ENCODE measurements at regions not wholly inside any gene's neighbourhood (a gene's known extent, or its start where the extent isn't known, plus 50 kb on each side); places are given as distances from the start of the nearest gene placed in this dataset.
A peak's percentile ranks its signal among the peaks of the same experiment; 100 is the strongest.

DNA sequence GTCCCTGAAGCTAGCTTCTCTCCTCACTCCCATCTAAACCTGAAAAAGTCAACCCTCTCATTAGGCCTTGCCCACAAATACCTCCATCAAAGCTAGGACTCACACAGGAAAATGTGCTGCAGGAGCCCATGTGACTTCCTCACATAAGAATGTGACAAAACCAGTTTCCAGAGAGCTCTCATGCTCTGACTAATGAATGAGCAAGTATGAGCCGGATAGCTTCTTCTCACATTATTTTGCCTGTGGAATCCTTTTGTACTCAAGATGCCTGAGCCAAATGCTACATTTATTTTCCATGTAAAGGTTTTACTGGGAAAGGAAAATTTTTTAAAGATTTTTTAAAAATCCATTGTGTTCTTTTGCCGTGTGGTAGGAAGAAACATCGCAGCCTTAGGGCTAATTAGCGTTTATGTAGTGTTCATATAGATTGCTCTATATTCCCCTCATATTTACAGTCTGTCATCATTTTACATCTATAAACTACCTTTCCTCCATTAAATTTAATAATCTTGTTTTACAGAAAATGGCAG, 68.6 kb upstream of the CCN6 start:
- DNase-seq (ENCODE audit: low spot score), result peak; percentile 49

DNA sequence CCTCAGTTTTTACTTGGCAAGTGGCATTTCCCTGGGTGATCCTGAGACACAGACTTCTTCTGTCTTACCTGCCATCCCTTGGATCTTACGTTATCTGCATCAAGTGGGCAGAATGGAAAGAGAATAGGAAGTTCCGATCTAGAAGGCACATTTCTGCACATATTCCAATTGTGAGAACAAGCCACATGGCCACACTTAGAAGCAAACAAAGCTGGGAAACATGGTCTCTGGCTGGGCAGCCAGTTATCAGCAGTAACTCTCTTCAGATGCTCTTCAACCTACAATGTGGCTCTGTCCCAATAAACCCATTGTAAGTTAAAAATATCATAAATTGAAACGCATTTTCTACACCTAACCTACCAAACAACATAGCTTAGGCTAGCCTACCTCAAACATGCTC, 67.3 kb upstream of the CCN6 start:
- DNase-seq (ENCODE audit: low spot score), result no peak

DNA sequence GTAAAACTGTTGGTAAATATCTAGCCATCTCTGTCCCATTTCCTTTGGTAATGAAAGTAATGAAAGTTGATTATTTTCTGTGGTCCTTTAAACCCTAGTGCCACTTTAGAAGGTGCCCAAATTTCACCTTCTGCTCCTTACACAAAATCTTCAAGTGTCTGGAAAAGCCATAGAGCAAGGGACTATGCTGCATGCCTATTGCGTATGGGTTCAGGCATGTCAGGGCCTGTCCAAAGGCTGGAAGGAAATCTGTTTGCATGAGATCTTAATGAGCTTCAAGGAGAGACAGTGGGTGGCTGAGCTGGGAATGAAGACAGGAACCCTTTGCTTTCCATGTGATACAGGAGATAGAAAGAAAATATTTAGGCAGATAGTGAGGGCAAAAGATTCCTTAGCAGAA, 66.6 kb upstream of the CCN6 start:
- DNase-seq (ENCODE audit: low spot score), result peak; percentile 54

DNA sequence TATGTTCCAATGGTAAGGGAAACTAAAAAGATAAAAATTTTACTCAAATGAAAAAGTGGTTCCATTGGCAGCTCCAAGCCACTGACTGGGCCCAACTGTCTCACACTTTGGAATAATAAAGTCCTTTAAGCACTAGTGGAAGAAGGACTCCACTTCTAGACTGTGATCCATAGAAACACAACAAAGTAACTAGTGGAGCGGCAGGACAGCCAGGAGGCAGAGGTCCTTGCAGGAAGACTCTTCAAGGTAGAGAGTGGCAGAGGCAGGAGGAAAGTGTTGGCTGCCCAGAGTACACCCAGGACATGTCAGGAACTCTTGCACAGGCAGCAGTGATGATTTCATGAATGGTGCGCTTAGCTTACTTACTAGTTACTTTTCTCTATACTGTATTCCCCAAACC, 65.0 kb upstream of the CCN6 start:
- no peak for DNase-seq (ENCODE audit: low spot score)

DNA sequence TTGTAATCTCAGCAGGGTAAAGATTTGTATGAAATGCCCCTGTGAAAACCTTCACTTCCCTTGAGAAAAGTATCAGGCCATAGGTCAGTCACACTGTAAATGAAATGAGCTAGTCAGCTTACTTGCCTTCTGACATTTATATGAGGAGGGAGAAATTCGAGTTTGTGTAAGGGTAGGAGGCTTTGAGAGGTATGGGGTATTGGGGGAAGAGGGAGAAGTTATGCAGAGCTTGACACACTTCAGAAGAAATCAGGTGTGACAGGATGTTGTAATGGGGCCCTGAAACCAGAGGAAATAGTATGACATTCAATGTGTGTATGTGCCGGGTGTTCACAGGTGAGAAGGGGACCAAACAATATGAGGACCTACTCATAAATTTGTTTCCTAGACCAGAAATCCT, 64.2 kb upstream of the CCN6 start:
- DNase-seq (ENCODE audit: low spot score), result no peak

DNA sequence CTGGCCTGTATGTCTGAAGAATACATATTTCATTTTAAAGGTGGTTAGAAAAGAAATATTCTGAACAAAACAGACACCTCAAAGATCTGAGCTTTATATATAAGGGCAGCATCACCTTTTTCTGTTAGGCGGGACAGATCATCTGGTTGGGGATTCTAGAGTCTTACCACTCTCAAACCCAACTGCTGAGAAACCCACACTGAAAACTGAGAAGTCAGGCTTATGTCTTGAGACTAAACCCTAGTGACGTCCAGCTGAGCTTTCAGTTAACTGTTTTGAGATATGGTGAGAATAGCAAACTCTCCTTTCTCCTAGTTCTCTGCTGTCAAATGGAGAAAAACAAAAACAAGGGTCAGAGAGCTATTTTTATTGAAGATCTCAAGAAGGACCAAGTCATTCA, 63.7 kb upstream of the CCN6 start:
- no peak for DNase-seq (ENCODE audit: low spot score)

DNA sequence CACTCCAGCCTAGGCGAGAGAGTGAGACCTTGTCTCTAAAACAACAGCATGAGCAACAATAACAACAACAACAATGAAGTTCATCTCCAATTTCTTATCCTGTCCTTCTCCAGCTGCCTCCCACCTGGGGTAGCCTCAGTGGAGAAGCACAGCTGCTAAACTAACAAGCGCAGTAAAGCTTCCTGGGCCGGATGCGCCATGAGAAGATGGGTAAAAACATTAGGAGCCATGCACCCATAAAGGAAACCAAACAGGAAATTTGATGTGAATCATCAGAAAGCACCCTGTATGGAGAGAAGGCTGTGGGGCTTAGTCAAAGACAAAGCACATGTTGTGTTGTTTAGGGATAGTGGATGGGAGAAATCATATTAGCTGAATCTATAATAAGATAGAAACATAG, 61.1 kb upstream of the CCN6 start:
- DNase-seq (ENCODE audit: low spot score), result no peak

DNA sequence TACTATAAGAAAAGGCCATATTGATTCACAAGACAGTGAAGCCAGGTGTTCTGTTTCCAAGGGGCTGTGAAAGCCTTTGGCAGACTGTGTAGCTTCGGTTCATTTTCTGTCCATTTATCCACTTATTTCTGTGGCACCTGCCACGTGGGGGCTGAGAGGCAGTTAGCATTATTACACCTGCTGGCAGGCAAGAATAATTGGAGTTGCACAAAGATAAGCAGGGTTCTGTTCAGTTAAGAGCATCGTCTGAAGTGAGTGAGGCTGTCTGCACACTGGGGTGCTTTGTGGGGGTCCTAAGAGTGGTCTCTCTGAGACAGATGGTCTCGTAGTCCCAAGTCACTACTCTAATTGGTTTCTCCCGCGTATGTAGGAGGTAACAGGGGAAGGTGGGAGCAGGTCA, 60.6 kb upstream of the CCN6 start:
- DNase-seq (ENCODE audit: low spot score), result no peak

DNA sequence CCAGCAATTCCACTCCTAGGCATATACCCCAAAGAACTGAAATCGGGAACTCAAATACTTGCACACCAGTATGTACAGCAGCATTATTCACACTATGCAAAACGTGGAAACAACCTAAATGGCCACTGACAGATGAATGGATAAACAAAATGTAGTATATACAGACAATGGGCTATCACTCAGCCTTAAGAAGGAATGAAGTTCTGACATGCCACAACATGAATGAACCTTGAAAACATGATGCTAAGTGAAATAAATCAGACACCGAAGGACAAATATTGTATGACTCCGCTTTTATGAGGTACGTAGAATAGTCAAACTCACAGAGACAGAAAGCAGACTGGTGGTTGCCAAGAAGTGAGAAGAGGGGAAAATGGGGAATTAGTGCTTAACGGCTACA, 59.1 kb upstream of the CCN6 start:
- DNase-seq (ENCODE audit: low spot score), result no peak

DNA sequence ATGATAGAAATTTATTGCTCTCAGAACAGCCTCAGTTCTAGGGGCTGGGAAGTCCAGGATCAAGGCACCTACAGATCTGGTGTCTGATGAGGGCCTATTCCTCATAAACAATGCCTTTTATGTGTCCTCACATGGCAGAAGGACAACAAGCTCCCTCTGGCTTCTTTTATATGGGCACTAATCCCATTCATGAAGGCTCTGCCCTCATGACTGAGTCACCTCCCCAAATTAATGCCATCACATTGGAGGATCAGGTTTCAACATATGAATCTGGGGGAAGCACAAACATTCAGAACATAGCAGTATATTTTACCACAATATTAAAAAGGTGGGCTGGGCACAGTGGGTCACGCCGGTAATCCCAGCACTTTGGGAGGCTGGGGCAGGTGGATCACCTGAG, 58.5 kb upstream of the CCN6 start:
- DNase-seq (ENCODE audit: low spot score), result no peak

DNA sequence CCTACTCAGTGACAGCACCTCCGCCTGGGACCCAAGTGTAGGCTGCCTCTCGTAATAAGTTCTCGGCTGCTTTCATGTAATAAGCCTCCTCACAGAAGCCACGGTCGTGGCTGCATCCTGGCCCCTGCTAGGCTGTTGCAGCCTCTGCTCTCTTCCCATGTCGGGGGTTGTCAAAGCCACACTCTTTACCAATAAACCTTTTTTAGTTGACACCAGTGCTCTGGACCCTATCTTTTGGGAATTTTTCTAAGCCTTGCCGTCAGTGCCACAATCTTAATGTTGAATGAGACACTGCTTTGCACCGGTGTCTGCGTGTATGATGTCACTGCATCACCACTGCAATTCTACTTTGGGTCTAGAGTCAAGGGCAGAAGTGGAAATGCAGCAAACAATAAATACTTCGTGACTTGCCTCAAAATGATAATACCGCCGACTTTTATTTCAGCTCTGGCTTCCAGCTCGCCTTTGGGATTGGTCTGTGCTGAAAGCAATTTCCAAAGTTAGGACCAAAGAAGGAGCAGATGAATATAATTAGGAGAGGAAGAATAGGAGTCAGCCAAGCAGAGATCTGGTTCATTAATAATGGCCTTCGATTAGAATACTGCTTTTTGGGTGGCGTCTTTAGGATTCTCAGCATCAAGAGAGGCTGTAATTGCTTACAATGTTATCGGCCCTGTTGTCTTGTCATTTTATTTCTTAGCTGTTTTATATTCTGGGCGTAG, 57.6 kb upstream of the CCN6 start:
- DNase-seq (ENCODE audit: low spot score), result no peak

DNA sequence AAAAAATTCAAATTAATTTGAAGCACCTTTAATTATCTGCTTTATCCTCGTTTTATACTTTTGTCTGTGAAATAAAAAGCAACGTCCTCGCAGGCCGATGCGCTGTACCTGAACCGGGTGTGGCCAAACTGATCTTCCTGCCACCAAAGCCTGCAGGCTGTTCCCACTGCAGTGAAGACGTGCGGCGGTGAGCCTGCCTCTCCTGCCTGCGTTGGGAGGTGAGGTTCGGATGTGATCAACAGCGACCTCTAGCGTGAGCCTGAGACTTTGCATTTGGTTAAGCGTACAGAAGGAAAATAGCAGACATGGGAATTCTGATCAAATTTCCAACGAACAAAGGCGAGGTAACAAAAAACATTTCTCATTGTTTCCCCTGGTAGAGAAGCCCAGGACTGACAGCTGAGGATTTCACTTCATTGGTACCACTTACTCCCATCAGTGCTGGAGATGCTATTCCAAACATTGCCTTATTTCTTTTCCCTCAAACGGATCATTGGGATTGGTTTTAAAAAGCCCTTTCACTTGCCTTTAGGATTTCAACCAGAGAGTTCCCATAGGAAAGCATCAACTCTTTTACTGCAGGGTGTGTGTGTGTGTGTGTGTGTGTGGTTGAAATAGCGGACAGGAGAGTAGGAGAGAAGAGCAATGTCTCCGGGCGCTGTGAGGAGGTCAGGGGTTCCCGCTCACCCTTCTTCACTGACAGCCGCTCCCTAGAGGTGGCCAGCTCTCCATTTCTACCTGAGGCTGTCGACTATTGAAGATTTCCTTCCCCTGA, 56.6 kb upstream of the CCN6 start:
- DNase-seq (ENCODE audit: low spot score), result peak; percentile 85

DNA sequence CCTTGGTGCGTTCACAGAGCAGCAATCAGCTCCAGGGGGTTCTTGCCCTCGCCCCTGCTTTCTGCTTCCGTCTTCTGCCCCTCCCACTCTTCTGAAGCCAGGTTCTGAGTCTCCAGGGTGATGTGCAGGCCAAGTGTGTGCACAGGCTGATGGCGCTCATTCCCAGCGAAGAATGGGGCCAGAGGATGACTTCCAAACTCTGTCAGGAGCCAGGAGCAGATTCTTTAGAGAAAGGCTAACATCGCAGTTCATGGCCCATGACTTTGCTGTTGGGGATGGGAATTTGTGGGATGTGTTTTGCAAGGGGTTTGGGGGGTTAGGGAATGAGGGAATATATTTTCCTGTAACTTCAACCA, 56.1 kb upstream of the CCN6 start:
- no peak for DNase-seq (ENCODE audit: low spot score)

DNA sequence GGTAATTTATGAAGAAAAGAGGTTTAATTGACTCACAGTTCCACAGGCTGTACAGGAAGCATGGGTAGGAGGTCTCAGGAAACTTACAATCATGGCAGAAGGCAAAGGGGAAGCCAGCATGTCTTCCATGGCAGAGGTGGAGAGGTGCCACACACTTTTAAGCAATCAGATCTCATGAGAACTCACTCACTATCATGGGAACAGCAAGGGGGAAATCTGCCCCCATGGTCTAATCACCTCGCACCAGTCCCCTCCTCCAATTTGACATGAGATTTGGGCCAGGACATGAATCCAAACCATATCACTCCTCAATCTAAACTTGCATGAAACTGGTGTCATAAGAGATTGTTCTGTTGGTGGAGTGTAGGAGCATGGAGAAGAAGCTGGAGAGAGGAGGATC, 51.6 kb upstream of the CCN6 start:
- DNase-seq (ENCODE audit: low spot score), result no peak

Data from ureter (tissue), 1 donor.